NCI-H1694 (cell line): ENCODE measurements at regions not wholly inside any gene's neighbourhood (a gene's known extent, or its start where the extent isn't known, plus 50 kb on each side); places are given as distances from the start of the nearest gene placed in this dataset.

ENCODE experiments used
- DNase-seq: peaks from one replicate; lab custom pipeline; 2025; lab: John Stamatoyannopoulos, UW

DNA sequence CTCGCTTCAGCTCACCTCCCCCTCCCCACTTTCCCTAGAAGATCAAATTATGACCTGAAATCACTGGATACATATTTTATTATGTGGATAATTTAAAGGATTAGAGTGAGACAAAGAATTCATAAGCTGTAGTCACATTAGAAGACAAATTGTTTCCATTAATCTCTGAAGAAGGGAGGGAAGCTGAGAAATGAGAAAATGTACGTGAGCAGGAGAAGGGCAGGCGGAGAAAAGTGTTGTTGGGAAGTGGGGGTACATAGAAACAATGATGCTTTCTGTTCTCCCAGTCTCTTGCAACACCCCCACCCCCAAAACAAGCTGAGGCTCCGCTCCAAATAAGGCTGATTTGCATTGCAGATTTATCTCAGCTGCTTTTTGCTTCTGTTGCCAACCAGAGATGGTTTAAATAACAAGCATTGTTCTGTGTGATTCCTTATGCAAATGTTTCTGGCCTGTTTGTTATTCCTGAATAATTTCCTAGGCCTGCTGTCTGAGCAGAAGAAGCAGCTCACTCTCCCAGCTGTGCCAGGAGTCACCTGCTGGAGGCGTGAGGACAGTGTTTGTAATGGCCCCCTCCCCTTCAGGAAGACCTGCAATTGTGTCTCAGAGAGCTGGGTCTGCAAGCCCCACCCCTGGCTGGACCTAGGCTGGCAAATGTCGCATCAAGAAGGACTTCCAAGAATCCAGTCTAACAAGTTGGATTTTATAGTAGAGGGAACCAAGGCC, 121.8 kb upstream of the TNR start:
- no peak for DNase-seq

DNA sequence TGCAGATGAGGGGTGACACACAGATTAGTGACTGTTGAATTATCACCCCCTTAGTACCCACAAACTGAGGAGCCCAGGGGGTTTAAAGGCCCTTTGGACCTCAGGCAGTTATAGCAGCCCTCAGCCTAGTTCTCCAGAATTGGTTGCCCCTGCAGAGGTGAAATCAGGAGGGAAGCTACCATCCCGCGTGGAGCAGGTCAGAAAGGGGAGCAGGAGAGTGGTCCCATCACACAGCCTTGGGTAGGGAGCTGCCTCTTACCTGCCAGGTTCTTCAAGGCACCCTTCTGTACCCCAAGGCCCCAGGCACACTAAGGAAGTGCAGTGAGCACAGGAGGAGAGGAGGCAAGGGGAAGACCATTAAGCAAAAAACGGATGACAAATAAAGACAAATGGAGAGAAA, 121.2 kb upstream of the TNR start:
- no peak for DNase-seq

DNA sequence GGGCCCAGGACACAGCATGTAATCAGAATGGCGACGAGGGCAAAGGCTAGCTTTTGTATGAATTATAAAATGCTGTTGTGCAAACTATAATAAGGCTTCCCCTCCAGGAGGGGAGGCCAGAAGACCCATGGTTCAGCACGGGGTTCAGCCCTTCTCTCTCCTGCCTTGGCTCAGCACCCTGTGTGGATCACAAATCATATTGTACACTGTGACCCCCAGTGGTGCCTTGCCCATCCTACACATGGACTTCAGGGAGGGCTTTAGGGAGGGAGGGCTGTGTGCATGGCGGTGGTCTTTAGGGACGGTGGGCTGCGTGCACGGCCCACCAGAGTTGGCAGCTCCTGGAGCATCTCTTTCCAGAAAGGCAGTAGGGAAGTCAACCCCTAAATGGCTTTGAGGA, 120.8 kb upstream of the TNR start:
- no peak for DNase-seq

DNA sequence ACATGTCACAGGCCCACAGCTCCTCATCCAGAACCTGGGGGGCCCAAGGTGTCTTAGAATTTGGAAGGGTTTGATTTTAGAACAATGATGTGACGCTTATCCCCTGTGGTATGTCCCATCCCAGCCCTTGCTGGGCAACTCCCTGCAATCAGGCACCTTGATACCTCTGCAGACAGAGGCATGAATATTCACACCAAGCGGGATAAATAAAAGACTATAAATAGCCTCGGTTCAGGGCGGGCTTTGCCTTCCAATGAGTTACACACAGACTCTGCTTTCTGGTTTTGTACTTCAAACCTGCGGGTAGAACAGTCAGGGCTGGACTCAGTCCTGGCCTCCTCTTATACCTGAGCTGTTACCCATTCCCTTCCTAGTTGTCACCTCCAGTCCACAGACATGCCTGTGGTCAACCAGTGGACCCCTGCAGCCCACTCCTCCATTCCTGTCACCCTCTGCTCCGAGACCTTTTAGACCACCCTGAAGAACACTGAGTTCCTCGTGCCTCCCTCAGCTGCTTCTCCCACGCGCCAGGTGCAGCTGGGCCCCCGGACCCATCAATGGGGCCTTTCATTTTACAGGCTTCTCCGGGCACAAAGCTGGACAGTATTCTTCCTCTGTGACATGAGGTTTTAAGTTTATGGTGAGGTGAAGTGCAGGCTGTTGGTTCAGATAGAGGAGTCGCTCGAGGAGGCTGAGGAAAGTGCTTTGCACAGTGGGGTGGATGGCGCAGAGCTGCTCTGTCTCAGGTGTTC, 120.1 kb upstream of the TNR start:
- DNase-seq: no peak

DNA sequence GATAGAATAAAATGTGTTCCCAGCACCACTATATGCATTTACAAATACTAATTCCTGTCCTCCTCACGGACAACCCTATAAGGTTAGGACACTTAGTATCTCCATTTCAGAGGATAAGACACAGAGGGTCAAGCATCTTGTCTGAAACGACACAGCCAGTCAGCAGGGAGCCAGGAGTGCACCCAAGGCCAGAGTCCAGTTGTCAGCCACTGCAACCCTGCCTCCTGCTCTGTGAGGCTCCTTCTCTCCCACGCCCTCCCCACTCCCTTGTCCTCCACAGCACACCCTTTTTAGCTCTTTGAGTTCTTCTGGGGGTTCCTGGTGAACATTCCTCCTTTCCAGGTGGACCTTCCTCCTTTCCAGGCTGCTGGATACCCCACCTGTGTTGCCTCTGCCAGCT, 119.0 kb upstream of the TNR start:
- DNase-seq: no peak

DNA sequence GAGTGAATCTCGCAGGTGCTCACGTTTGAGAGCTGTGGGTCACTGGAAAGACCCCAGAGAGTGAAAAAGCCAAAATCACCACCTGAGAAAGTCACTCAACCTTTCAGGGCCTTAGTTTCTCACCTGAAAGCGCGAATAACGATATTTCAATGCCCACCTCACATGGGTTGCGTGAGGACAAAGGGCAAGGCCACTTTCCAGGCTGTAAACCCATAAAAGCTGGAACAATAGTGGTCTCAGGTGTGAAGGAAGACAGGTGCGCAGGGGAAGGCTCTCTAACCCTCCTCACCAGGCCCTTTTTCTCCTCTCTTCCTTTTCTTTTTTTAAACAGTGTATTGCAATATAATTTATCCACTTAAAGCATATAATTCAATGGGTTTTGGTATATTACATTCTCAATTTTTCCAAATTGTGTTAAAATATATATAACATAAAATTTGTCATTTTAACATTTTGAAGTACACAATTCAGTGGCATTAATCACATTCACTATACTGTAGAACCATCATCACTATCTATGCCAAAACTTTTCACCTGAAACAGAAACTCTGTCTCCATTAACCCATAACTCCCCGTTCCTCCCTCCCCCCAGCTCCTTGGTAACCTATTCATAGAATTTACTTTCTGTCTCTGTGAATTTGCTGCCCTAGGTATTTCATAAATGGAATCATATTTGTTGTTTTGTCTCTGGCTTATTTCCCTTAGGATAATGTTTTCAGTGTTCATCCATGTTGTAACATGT, 118.4 kb upstream of the TNR start:
- DNase-seq: no peak

DNA sequence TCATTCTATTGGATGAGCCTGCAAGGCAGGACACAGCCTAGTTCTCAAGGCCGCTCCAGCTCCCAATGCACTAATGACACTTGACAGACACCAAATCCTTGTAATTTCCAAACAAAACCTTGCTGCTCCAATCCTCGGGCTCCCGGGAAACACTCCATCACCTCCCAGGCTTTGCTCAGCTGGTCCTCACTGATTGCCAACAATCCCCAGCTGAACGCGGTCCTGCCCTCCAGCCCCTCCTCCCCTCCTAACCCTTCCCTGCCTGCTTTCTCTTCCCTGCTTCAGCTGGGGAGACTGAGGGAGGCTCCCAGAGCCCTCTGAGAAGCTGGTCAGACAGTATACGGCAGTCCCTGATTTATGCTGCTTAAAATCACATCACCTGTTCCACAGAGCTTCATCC, 114.4 kb upstream of the TNR start:
- DNase-seq: no peak

DNA sequence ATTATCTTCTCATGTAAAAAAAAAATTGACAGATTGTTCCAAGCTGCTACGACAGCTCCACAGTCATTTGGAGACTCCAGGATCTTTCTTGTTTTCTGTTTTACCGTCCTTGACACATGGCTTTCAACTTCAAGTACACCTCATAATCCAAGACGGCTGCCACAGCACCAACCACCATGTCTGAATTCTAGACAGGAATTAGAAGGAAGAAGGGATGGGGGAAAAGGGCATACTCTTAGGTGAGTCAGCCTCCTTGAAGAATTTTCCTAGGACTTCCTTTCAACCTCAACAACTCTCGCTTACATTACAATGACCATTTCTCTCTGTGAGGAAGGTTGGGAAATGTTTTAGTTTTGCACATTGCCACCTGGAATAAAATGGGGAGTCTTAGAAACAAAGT, 110.3 kb upstream of the TNR start:
- DNase-seq: no peak

DNA sequence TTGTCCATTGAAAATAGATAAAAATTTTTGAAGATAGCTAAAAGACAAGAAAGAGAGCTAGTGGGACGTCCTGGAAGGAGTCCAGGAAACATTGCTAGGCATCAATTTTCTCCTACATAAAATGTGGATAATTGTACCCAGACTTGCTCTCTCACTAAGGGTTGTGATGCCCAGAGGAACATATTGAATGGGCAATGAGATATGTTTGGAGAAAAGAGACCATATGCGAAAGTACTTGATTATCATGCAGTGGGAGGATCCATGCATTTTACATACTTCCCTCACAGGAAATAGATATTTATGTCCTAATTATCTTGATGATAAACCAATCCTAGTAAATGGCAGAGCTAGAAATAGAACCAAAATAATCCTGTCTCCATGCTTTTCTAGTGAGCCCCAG, 108.4 kb upstream of the TNR start:
- no peak for DNase-seq

DNA sequence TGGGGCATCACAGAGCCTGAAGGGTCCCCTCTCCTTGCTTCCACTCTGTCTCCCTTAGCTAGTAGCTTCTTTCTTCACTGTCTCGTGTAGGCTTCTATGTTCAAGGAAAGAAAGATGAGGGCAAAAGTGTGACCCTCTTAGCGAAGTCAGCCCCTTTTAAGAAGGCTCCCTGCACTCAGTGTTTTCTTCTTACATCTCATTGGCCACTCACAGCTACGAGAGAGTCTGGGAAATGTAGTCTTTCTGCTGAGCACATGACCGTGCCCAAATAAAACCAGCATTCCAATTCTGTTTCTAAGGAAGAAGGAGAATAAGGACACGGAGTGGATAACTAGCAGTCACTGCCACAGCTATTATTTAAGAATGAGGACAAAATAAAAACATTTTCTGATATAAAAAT, 104.9 kb upstream of the TNR start:
- no peak for DNase-seq

DNA sequence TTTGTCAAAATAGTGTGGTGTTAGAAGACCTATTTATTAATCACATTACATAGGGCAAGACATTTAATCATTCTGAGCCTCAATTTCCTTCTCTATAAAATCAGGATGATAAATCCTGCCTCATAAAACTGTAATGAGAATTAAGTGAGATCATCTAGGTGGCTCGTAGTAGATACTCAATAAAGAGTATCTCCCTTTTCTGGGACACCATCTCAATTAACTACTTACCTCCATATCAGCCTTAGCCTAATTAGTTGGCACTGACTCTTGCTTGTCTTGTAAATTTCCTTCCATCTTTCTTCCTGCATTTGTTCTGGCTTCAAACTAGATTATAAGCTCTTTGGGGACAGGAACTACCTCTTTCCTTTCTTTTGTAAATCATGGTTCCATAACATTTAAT, 102.6 kb upstream of the TNR start:
- no peak for DNase-seq

DNA sequence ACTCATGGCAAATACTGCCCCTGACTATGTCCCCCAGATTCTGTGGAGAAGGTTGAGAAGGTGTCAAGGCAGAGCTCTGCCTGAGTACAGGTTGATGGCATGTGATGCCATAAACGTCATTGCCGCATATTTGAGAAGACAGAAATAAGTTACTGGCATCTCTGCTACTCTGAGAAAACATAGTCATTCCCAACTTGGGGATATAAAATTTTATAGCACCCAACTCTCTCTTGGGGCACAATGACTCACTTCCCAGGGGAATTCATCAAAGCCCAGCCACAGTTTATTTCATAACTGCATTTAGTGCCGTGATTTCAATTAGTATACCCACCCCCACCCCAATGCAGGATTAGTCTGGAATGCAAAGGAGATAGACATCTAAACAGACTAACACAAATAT, 101.9 kb upstream of the TNR start:
- no peak for DNase-seq

DNA sequence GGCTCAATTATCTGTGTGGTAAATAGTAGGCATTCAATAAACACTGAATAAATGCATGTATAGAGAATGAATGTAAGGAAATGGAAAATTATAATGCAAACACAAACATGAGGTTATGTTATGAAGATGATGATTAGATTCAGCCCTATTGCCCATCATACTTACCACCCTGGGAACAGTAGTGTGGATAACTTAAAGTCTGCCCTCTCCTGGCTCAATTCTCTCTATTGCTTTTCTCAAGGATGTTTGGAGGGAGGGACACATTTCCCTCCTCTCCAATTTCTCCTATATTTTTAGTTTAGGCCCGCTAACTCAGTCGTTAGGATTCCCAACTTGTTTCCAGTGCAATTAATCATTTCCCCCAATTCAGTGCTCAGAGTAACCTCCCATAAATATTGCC, 101.5 kb upstream of the TNR start:
- DNase-seq: no peak

DNA sequence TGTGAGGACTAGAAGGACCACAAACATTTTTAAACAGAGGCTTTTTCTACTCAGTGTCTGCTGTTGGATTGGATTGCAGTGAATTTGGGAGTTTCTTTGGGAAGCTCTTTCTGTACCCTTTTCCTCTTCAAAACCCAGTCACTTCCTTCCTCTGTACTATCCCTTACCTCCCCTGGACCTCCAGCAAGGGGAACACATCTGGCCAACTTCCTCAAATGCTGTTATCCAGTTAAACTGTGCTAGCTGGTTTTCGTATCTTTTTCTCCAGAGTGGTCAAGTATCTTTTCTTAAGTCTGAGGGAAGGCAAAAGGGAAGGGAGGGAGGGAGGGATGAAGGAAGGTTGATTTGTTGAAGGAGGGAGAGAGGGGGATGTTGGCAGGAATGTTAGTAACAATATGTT, 99.2 kb upstream of the TNR start:
- DNase-seq: no peak

DNA sequence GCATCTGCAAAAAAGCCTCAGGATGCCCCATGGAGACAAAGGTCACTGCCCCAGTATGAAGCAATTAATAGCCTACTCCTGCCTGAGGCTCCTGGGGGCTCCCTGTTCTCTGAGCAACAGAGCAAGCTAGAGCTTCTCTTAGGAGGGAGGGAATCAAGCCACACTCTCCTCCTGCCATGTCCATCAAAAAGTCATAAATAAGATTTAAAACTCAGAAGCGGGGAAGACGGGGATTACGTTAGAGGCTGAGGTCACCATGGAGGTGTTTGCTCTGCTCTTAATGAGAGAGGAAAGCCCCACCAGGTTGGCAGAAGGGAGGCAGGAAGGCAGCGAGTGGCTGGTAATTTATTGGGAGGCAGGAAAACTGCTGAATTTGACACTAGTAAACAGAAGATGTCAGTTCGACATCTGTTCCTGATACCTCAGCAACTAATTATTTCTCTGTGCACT, 98.4 kb upstream of the TNR start:
- DNase-seq: peak; percentile 92

DNA sequence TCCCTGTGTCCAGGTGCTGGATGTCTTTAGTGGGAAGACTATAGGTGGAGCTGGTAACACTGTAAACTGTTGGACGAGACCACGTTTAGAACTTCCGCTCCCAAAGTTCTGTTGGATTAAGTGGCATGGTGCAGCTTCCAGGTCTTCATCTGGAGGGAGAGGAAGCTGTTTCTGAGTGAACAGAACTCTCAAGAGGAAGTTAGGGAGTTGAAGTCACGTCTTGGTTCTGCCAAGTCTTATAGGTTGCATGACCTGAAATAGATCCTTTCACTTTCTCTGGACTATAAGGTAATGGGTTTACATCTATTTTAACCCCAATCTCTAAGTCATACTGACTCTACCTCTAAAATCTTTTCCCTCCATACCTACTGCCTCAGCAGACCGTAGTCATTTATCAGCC, 97.4 kb upstream of the TNR start:
- no peak for DNase-seq

DNA sequence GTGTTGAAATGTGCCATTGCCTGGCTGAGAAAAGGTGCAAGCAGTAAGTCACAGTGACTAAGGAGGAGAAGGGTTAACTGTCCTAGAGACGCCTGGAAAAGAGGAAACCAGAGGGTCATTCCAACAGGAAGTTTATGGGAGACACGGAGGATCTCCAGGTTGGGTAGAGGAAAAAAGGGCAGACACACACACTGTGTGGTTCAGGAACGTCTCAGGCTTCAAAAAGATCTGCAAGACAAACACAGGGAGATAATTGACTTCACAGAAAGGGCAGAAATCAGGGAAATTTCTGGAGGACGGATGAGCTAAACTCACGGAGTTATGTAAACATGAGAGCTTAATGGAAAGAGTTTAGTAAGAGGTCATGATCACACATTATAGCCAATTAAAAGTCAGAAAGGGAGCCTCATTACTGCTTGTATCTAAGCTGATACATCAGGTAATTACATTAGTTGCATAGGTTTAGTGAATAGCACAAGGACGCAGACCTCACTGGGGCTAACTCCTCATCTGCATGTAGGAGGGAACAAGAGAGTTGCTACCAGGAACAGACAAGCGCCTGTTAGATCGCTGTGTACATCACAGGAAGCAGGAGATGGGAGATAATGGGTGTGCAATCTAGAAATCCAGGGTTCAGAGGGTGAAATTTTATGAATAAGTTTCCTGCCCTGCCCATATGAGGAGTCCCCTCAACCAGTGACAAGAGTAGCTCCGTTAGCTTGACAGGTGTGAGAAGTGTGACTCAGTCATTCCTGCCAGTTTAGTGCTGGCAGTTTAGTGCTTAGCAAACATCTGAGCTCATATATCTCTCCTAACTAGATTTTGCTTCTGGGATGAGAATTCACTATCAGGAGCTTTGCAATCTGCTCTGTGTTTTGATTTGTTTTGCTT, 96.6 kb upstream of the TNR start:
- DNase-seq: peak; percentile 47

DNA sequence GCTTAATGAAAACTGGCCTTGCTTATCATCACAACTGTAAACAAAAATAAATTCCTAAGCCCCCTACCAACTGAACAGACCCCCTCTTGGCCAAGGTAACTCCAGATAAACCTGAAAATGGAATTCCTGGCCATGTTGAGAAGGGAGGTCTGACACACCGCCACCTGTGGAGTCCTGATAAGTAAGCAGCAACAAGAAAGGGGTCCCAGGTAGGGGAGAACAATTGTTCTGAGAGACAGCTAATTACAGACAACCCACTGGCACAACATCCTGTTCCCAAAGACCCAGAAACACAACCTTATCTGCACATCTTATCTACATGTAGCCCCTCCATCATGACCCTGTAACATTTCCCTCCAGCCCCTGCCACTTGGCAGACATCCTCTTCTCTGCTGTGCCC, 91.2 kb upstream of the TNR start:
- no peak for DNase-seq

DNA sequence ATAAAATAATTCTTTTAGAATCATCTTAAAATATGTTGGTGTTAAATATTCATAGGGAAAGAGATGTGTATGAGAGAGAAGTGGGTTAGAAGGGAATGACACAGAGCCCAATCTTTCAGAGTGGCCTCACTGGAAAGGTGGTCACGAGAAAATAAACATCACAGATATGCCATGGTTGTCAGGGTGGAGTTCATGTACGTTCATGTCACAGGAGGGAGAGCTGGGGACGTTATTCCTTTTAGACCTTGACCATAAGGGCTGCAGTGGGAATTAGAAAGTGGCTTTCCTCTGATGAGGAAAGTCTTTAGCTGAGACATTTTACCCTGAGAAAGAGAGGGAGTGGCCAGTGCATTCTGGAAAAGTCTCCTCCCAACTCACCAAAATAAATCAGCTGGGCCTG, 90.6 kb upstream of the TNR start:
- no peak for DNase-seq

DNA sequence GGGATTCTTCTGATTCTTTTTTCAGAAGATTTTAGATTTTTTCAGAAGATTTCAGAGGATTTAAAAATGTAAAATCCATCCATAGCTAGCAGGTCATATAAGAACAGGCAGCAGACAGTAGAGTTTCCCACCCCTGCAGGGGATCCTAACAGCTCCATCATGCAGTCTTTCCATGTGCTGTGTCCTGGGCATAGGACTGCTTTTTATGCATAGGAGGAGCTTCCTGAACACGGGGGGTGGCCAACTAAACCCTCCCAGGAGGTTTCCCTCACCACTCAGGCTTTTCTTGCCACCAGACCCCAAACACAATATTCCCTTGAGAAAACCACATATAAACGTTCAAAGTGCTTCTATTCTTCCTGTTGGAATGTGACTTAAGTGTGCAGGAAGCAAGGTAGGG, 90.1 kb upstream of the TNR start:
- DNase-seq: no peak

DNA sequence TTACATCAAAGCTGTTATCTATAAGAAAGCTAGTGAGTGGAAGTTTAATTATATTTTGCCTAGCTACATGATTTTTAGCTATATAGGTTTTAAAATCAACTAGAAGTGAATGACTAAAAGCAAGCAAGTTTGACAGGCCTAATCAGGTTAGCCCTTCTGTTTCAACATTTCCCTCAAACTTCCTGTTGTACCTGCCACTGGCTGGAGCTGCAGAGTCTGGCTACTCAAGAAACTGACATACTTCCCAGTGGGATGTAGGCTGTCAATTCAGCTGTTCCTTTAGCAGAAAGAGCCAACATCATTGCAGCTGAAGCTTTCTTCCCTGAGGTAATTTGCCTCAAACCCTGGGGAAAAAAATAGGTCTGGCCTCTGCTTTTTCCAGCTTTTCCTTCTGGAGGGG, 87.1 kb upstream of the TNR start:
- no peak for DNase-seq

DNA sequence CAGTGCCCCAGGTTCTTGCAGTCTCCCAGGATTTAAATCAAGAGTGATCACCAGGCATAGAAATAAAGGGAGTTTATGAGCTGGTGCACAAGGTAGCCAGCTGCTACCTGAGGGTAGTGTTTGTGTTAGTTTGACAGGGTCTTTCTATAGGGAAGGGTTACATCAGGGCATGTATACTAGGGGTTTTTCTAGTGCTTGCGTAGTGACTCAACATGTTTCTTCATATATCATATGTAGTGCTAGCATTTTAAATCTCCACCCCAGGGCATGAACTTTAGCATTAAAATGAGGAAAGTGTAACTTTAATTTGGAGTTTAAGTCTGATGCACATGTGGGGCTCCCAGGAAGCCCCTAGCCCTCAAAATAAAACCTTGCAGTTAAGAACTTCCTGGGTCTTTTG, 86.5 kb upstream of the TNR start:
- DNase-seq: no peak
